HepG2 (cell line): ENCODE measurements at regions not wholly inside any gene's neighbourhood (a gene's known extent, or its start where the extent isn't known, plus 50 kb on each side); places are given as distances from the start of the nearest gene placed in this dataset.

ENCODE experiments used
- ATAC-seq: fragments of 200-7000 bp; cut with Tn5 transposase; 3 replicates; pipeline ENCODE4 v1.9.1; 2020; ENCODE audit warnings: mild to moderate bottlenecking, moderate library complexity
- BruUV-seq: library from RNA; stranded (reverse); fragments of 400-500 nt; replicated peaks from 2 replicates; lab custom pipeline; 2021; lab: Mats Ljungman, UMichigan
- CTCF ChIA-PET: fragments of 300-600 bp; formaldehyde crosslinking; extraction: SDS; loops from one replicate; lab custom pipeline; 2021; ENCODE audit warnings: low total read pairs, inconsistent platforms, low intra/inter-chr PET ratio; lab: Yijun Ruan, JAX
- POLR2A ChIA-PET: fragments of 350-600 bp; sonication (Branson Sonifier 250); formaldehyde crosslinking; loops from one replicate; lab custom pipeline; 2020; ENCODE audit warnings: antibody characterized with exemption, inconsistent platforms; lab: Yijun Ruan, JAX
- DNase-seq: peaks from one replicate; pipeline ENCODE4 v3.0.0-alpha.2; 2015; ENCODE audit warnings: low spot score
- FAIRE-seq: peaks from 3 replicates; lab custom pipeline; 2011; peaks lifted over from hg19 to GRCh38; lab: Jason Lieb, UNC
- H2AFZ ChIP-seq: one replicate; pipeline ENCODE4 v1.6.1; 2011; ENCODE audit warnings: low read length, inconsistent platforms
- H3K27ac ChIP-seq: fragments of 300-600 bp; 3 replicates; pipeline ENCODE4 v1.8.0; 2011; ENCODE audit warnings: mixed run types, mild to moderate bottlenecking, mixed read lengths, low read length, inconsistent platforms; ENCODE audit not compliant: insufficient read depth; ENCODE audit errors: extremely low read length
- H3K27me3 ChIP-seq, 2 experiments: fragments of 200-600 bp in 1 of 2; 2 replicates in 1 of 2; 3 replicates in 1 of 2; pipeline versions ENCODE4 v1.6.0 to v1.8.0; 2011; ENCODE audit warnings: low read length in 2 of 2, mild to moderate bottlenecking in 2 of 2, moderate library complexity in 2 of 2, inconsistent platforms in 1 of 2; ENCODE audit not compliant: insufficient read depth in 2 of 2, control insufficient read depth in 1 of 2
- H3K36me3 ChIP-seq, 2 experiments: fragments of 200-600 bp in 1 of 2; replicated peaks in 1 of 2; 2 replicates in 1 of 2; 3 replicates in 1 of 2; pipeline versions ENCODE4 v1.5.1 to v1.8.0; 2011; ENCODE audit warnings: low read length in 2 of 2, inconsistent platforms in 1 of 2; ENCODE audit not compliant: insufficient read depth in 2 of 2, control insufficient read depth in 1 of 2
- H3K4me1 ChIP-seq: 2 replicates; pipeline ENCODE4 v1.5.1; 2012; ENCODE audit warnings: low read length, inconsistent platforms; ENCODE audit not compliant: insufficient read depth
- H3K4me2 ChIP-seq: 2 replicates; pipeline ENCODE4 v1.6.0; 2011; ENCODE audit warnings: low read depth, low read length, inconsistent platforms
- H3K4me3 ChIP-seq, 3 experiments: fragments of 200-600 bp in 1 of 3; sonication (generic), shearing (Covaris generic) in 1 of 3; replicated peaks in 1 of 3; 2 replicates each; pipeline ENCODE4 v1.5.1; 2011 to 2016; ENCODE audit warnings: low read length in 3 of 3, inconsistent platforms in 2 of 3, low read depth in 2 of 3, mild to moderate bottlenecking in 2 of 3, control low read depth in 1 of 3, mixed read lengths in 1 of 3; ENCODE audit not compliant: insufficient read depth in 1 of 3
- H3K79me2 ChIP-seq: one replicate; pipeline ENCODE4 v1.6.1; 2011; ENCODE audit warnings: low read length, inconsistent platforms; ENCODE audit not compliant: insufficient read depth
- H3K9ac ChIP-seq: 2 replicates; pipeline ENCODE4 v1.6.0; 2011; ENCODE audit warnings: mild to moderate bottlenecking, low read depth, low read length, inconsistent platforms; ENCODE audit not compliant: insufficient read depth
- H3K9me3 ChIP-seq: 2 replicates; pipeline ENCODE4 v1.5.1; 2012; ENCODE audit warnings: mild to moderate bottlenecking, low read length
- H4K20me1 ChIP-seq: 2 replicates; pipeline ENCODE4 v1.6.0; 2011; ENCODE audit warnings: inconsistent platforms, mild to moderate bottlenecking, low read length, moderate library complexity; ENCODE audit not compliant: insufficient read depth
- DNMT3B ChIP-seq: conservative IDR thresholded peaks from 2 replicates; pipeline ENCODE4 v1.6.1; 2016; ENCODE audit warnings: missing biosample characterization, control low read depth
- FOXP1 ChIP-seq, 2 experiments: fragments of 450-650 bp in 1 of 2; IDR thresholded peaks; 2 replicates each; pipeline ENCODE4 v1.6.1; 2017 to 2018; ENCODE audit warnings: antibody characterized with exemption in 1 of 2
- NFIC ChIP-seq: IDR thresholded peaks from 2 replicates; pipeline ENCODE4 v1.6.1; 2012; ENCODE audit warnings: mild to moderate bottlenecking, low read length, inconsistent platforms
- ZFP36 ChIP-seq: fragments of 150-350 bp; IDR thresholded peaks from 2 replicates; pipeline ENCODE4 v1.6.1; 2018; ENCODE audit warnings: borderline replicate concordance, low read length, low read depth; ENCODE audit not compliant: partially characterized antibody
- ZNF280B ChIP-seq: sonication (generic); formaldehyde crosslinking; IDR thresholded peaks from 2 replicates; pipeline ENCODE4 v1.5.0; 2020; ENCODE audit warnings: missing genetic modification reagents, mild to moderate bottlenecking, borderline replicate concordance
- ZNF558 ChIP-seq: sonication (generic); formaldehyde crosslinking; IDR thresholded peaks from 2 replicates; pipeline ENCODE4 v1.9.0; 2022; ENCODE audit warnings: mild to moderate bottlenecking, missing genetic modification reagents, borderline replicate concordance
- WGBS: methylation state at CpG from one replicate; pipeline ENCODE4 v1.1.6; 2017; ENCODE audit warnings: low lambda C conversion rate; 5-methylcytosine and 5-hydroxymethylcytosine counted together
- in situ Hi-C: cut with HindIII; loops from 2 replicates; pipeline ENCODE4 v1.10.0; 2017; ENCODE audit warnings: low pct_unique_long_range_greater_than_20kb; ENCODE audit not compliant: extremely low pct_ligation_motif_present
- intact Hi-C: fragments of 100-400 bp; cut with micrococcal nuclease; formaldehyde crosslinking; loops from one replicate; pipeline ENCODE4 v1.10.0; 2022; ENCODE audit not compliant: unreplicated experiment

GRCh38 chr7:25859412-25860274 is 292.4 kb upstream of the NFE2L3 start:
- Histone ChIP-seq H3K79me2 (no peaks in the 10 kb centered on the region), H3K9me3 (no peaks in the 10 kb centered on the region), H3K4me1 (peaks cover 22% of the 10 kb centered on the region), H3K36me3 (no peaks in the 10 kb centered on the region), H3K9ac (no peak overlapping the region), H4K20me1 (no peaks in the 10 kb centered on the region), H2AFZ (no peak overlapping the region), H3K27me3 (peaks cover 3 to 74% of the 10 kb centered on the region in 2 experiments), H3K27ac (no peak overlapping the region), H3K4me2 (no peak overlapping the region), H3K4me3 (no peak overlapping the region)
- FAIRE-seq (no peak), ATAC-seq (no peak), DNase-seq (no peak)
- POLR2A ChIA-PET, result no interaction called here
- intact Hi-C loops, result no loop called here
- 63% methylated on average over 19 of the region's 19 CpGs for WGBS
- no TSS peak for BruUV-seq
- CTCF ChIA-PET, result no interaction called here
- no peak for TF ChIP-seq DNMT3B
- TF ChIP-seq ZFP36, result no peak
- no peak for TF ChIP-seq ZNF558 (CRISPR knock-in tag)
- no peak for TF ChIP-seq NFIC
- no peak for TF ChIP-seq ZNF280B (CRISPR knock-in tag)
- no peak for TF ChIP-seq FOXP1 (IDR thresholded peaks at IDR 0.05)
- no peak for TF ChIP-seq FOXP1 (CRISPR knock-in tag; IDR thresholded peaks at IDR 0.05)
- in situ Hi-C loops, result loop anchor here (10.0 kb wide), 1 partner anchor 145 kb away; no protein-coding TSS in a partner anchor
